ENCODE measurements at regions not wholly inside any gene's neighbourhood (a gene's known extent, or its start where the extent isn't known, plus 50 kb on each side); places are given as distances from the start of the nearest gene placed in this dataset.

GRCh38 chr6:21348146-21348503 is 245.4 kb upstream of the SOX4 start:
- Histone ChIP-seq H3K27me3 (no peaks in the 10 kb centered on the region), H3K27ac (no peak overlapping the region), H3K9me3 (no peaks in the 10 kb centered on the region), H3K4me1 (no peaks in the 10 kb centered on the region), H3K36me3 (no peaks in the 10 kb centered on the region), H3K4me3 (no peak overlapping the region)
- no peak for TF ChIP-seq POLR2A (IDR thresholded peaks at IDR 0.05)
- 73% methylated on average over 6 of the region's 7 CpGs for WGBS (ENCODE audit: insufficient coverage, low coverage, low lambda C conversion rate, missing lambda C conversion rate)
- ATAC-seq (no peak), DNase-seq (no peak)
- intact Hi-C loops (cut with DNase I), result no loop called here

- no peak for ATAC-seq
- H3K27ac ChIP-seq, result no peak overlapping the region
- no peaks in the 10 kb centered on the region for H3K36me3 ChIP-seq
- no peaks in the 10 kb centered on the region for H3K4me1 ChIP-seq
- no peaks in the 10 kb centered on the region for H3K27me3 ChIP-seq
- no peaks in the 10 kb centered on the region for H3K9me3 ChIP-seq
- no peak overlapping the region for H3K4me3 ChIP-seq
- DNase-seq, result no peak
- TF ChIP-seq CTCF (IDR thresholded peaks at IDR 0.05) (no peak), POLR2A (IDR thresholded peaks at IDR 0.05) (no peak)
- WGBS (ENCODE audit: insufficient coverage, low coverage, low lambda C conversion rate, missing lambda C conversion rate), result 59% methylated on average over 2 of the region's 7 CpGs
- intact Hi-C loops (cut with DNase I), result no loop called here
Observed at GRCh38 chr6:21348504-21349195, 244.9 kb upstream of the SOX4 start.

GRCh38 chr6:21349834-21350233 is 243.7 kb upstream of the SOX4 start:
- Histone ChIP-seq H3K4me1 (no peaks in the 10 kb centered on the region), H3K4me3 (no peak overlapping the region), H3K27me3 (no peaks in the 10 kb centered on the region), H3K36me3 (no peaks in the 10 kb centered on the region), H3K9me3 (no peaks in the 10 kb centered on the region), H3K27ac (no peak overlapping the region)
- WGBS (ENCODE audit: insufficient coverage, low coverage, low lambda C conversion rate, missing lambda C conversion rate), result 75% methylated on average over 3 of the region's 3 CpGs
- ATAC-seq, result no peak
- no peak for DNase-seq
- TF ChIP-seq POLR2A (IDR thresholded peaks at IDR 0.05), result no peak
- TF ChIP-seq CTCF (IDR thresholded peaks at IDR 0.05), result no peak
- intact Hi-C loops (cut with DNase I), result no loop called here

GRCh38 chr6:21350926-21351325 is 242.6 kb upstream of the SOX4 start:
- no peak overlapping the region for H3K4me3 ChIP-seq
- intact Hi-C loops (cut with DNase I), result no loop called here
- H3K36me3 ChIP-seq, result no peaks in the 10 kb centered on the region
- no peak for ATAC-seq
- no peaks in the 10 kb centered on the region for H3K27me3 ChIP-seq
- DNase-seq, result no peak
- WGBS (ENCODE audit: insufficient coverage, low coverage, low lambda C conversion rate, missing lambda C conversion rate), result 56% methylated on average over 5 of the region's 5 CpGs
- no peaks in the 10 kb centered on the region for H3K4me1 ChIP-seq
- H3K9me3 ChIP-seq, result no peaks in the 10 kb centered on the region
- no peak overlapping the region for H3K27ac ChIP-seq
- TF ChIP-seq POLR2A (IDR thresholded peaks at IDR 0.05), result no peak

- Histone ChIP-seq H3K4me1 (no peaks in the 10 kb centered on the region), H3K36me3 (no peaks in the 10 kb centered on the region), H3K9me3 (no peaks in the 10 kb centered on the region), H3K27me3 (no peaks in the 10 kb centered on the region), H3K27ac (no peak overlapping the region), H3K4me3 (no peak overlapping the region)
- DNase-seq (no peak), ATAC-seq (no peak)
- intact Hi-C loops (cut with DNase I), result no loop called here
- TF ChIP-seq CTCF (IDR thresholded peaks at IDR 0.05) (no peak), POLR2A (IDR thresholded peaks at IDR 0.05) (no peak)
- WGBS (ENCODE audit: insufficient coverage, low coverage, low lambda C conversion rate, missing lambda C conversion rate), result 89% methylated on average over 2 of the region's 2 CpGs
Observed at GRCh38 chr6:21352131-21352530, 241.4 kb upstream of the SOX4 start.
